Prostate gland (tissue), 2 donors: ENCODE measurements at regions not wholly inside any gene's neighbourhood (a gene's known extent, or its start where the extent isn't known, plus 50 kb on each side); places are given as distances from the start of the nearest gene placed in this dataset.

Experiments used
- DNase-seq: peaks from one replicate; pipeline ENCODE4 v3.0.0-alpha.2; 2019; ENCODE audit warnings: low spot score
- H3K27ac ChIP-seq, 2 donors: fragments of 200-600 bp; sonication (generic); 2 replicates each; pipeline ENCODE4 v1.5.1; 2017 to 2019
- H3K27me3 ChIP-seq: fragments of 200-600 bp; sonication (generic); replicated peaks from 2 replicates; pipeline ENCODE4 v1.5.1; 2019; ENCODE audit not compliant: insufficient read depth
- H3K36me3 ChIP-seq, 2 donors: fragments of 200-600 bp; sonication (generic); 1 replicate in 1 of 2; 2 replicates in 1 of 2; pipeline versions ENCODE4 v1.5.1 to v1.8.1; 2017 to 2019
- H3K4me1 ChIP-seq: fragments of 200-600 bp; sonication (generic); replicated peaks from 2 replicates; pipeline ENCODE4 v1.5.1; 2019
- H3K4me3 ChIP-seq, 2 donors: fragments of 200-600 bp; sonication (generic); 2 replicates each; pipeline ENCODE4 v1.5.1; 2017 to 2019
- H3K9me3 ChIP-seq: fragments of 200-600 bp; sonication (generic); 2 replicates; pipeline ENCODE4 v1.5.1; 2017
- CTCF ChIP-seq, 4 experiments: fragments of 200-600 bp in 2 of 4; fragments of 450-650 bp in 2 of 4; sonication (generic) in 2 of 4; IDR thresholded peaks; 1 replicate in 3 of 4; 2 replicates in 1 of 4; pipeline ENCODE4 v1.5.1; 2016 to 2019; ENCODE audit warnings: antibody characterized with exemption in 4 of 4, mild to moderate bottlenecking in 2 of 4, moderate library complexity in 2 of 4
- POLR2A ChIP-seq: fragments of 450-650 bp; IDR thresholded peaks from one replicate; pipeline ENCODE4 v1.6.1; 2016; ENCODE audit warnings: antibody characterized with exemption, mild to moderate bottlenecking
- POLR2AphosphoS5 ChIP-seq: sonication (generic); formaldehyde crosslinking; IDR thresholded peaks from one replicate; pipeline ENCODE4 v1.6.1; 2017; ENCODE audit warnings: antibody characterized with exemption
- WGBS: methylation state at CpG from one replicate; pipeline ENCODE4 v1.1.5; 2018; 5-methylcytosine and 5-hydroxymethylcytosine counted together
- intact Hi-C: fragments of 100-400 bp; cut with DNase I; formaldehyde crosslinking; loops from one replicate; pipeline ENCODE4 v1.14.2; 2022

GRCh38 chr12:68451261-68452077, 119.3 kb upstream of the MDM1 start:
- H3K4me1 ChIP-seq, result no peaks in the 10 kb centered on the region
- no peaks in the 10 kb centered on the region for H3K36me3 ChIP-seq
- H3K27ac ChIP-seq, result no peak overlapping the region
- no peaks in the 10 kb centered on the region for H3K27me3 ChIP-seq
- no peak overlapping the region for H3K4me3 ChIP-seq
- no peak for DNase-seq
- no peak for TF ChIP-seq CTCF (IDR thresholded peaks at IDR 0.05)
- no peak for TF ChIP-seq POLR2AphosphoS5
- no peak for TF ChIP-seq POLR2A
- 42% methylated on average over 6 of the region's 6 CpGs for WGBS
- H3K9me3 ChIP-seq, result no peaks in the 10 kb centered on the region
- intact Hi-C loops, result no loop called here

- intact Hi-C loops, result no loop called here
- no peak for TF ChIP-seq POLR2A
- no peaks in the 10 kb centered on the region for H3K9me3 ChIP-seq
- no peak for DNase-seq
- H3K4me3 ChIP-seq, result no peak overlapping the region
- no peaks in the 10 kb centered on the region for H3K36me3 ChIP-seq
- 54% methylated on average over 3 of the region's 3 CpGs for WGBS
- H3K27me3 ChIP-seq, result no peaks in the 10 kb centered on the region
- H3K27ac ChIP-seq, result no peak overlapping the region
- no peaks in the 10 kb centered on the region for H3K4me1 ChIP-seq
These were observed 120.0 kb upstream of the MDM1 start for GRCh38 chr12:68452078-68452715.

GRCh38 chr12:68453278-68453677, 121.1 kb upstream of the MDM1 start:
- Histone ChIP-seq H3K27ac (no peak overlapping the region), H3K4me3 (no peak overlapping the region), H3K36me3 (no peaks in the 10 kb centered on the region), H3K27me3 (no peaks in the 10 kb centered on the region), H3K4me1 (no peaks in the 10 kb centered on the region), H3K9me3 (no peaks in the 10 kb centered on the region)
- intact Hi-C loops, result no loop called here
- whole genome bisulfite sequencing, result 84% methylated on average over 3 of the region's 3 CpGs
- no peak for DNase-seq
- TF ChIP-seq POLR2A, result no peak

- 79% methylated on average over 5 of the region's 5 CpGs for WGBS
- H3K4me1 ChIP-seq, result no peaks in the 10 kb centered on the region
- no peak for TF ChIP-seq POLR2AphosphoS5
- no peak for TF ChIP-seq POLR2A
- no peak for TF ChIP-seq CTCF (IDR thresholded peaks at IDR 0.05)
- H3K27ac ChIP-seq, result no peak overlapping the region
- H3K27me3 ChIP-seq, result no peaks in the 10 kb centered on the region
- intact Hi-C loops, result no loop called here
- no peaks in the 10 kb centered on the region for H3K9me3 ChIP-seq
- no peak for DNase-seq
- no peak overlapping the region for H3K4me3 ChIP-seq
- no peaks in the 10 kb centered on the region for H3K36me3 ChIP-seq
These were observed 121.7 kb upstream of the MDM1 start for GRCh38 chr12:68453876-68454275.

- no peak for TF ChIP-seq POLR2A
- TF ChIP-seq POLR2AphosphoS5, result no peak
- no peak for TF ChIP-seq CTCF (IDR thresholded peaks at IDR 0.05)
- H3K36me3 ChIP-seq, result no peaks in the 10 kb centered on the region
- no peak overlapping the region for H3K4me3 ChIP-seq
- H3K27ac ChIP-seq, result no peak overlapping the region
- H3K9me3 ChIP-seq, result no peaks in the 10 kb centered on the region
- DNase-seq, result no peak
- H3K4me1 ChIP-seq, result no peaks in the 10 kb centered on the region
- intact Hi-C loops, result no loop called here
- no peaks in the 10 kb centered on the region for H3K27me3 ChIP-seq
- WGBS, result 44% methylated on average over 3 of the region's 3 CpGs
These were observed 122.7 kb upstream of the MDM1 start for GRCh38 chr12:68454892-68455291.
